ENCODE measurements at regions not wholly inside any gene's neighbourhood (a gene's known extent, or its start where the extent isn't known, plus 50 kb on each side); places are given as distances from the start of the nearest gene placed in this dataset.

GRCh38 chr4:38601916-38602291, 62.1 kb upstream of the KLF3 start:
- Histone ChIP-seq H3K23ac (ENCODE audit: low read depth, low read length) (no peak overlapping the region), H3K14ac (replicated peaks; ENCODE audit: low read depth, low read length) (no peak overlapping the region), H3K56ac (ENCODE audit: extremely low read depth, insufficient read depth, low read length) (no peak overlapping the region), H3K79me1 (ENCODE audit: low read depth in 1 of 2, low read length in 2 of 2) (no peaks in the 10 kb centered on the region), H2AK5ac (ENCODE audit: low read depth, low read length) (no peak overlapping the region), H2AK9ac (replicated peaks; ENCODE audit: low read depth, low read length, poor library complexity) (no peak overlapping the region), H4K20me1 (ENCODE audit: insufficient read depth, low read length) (no peaks in the 10 kb centered on the region), H3K27ac (ENCODE audit: insufficient read depth, low read length) (no peak overlapping the region), H3K18ac (ENCODE audit: low read depth, low read length) (no peak overlapping the region), H3K36me3 (ENCODE audit: control insufficient read depth, insufficient read depth, low read length) (no peaks in the 10 kb centered on the region), H3K9ac (ENCODE audit: low read depth, low read length) (no peak overlapping the region), H2BK120ac (ENCODE audit: low read depth, low read length) (no peak overlapping the region), H2BK5ac (ENCODE audit: low read depth, low read length, poor library complexity, severe bottlenecking) (no peak overlapping the region), H3K4me1 (ENCODE audit: control insufficient read depth, insufficient read depth, low read length) (peaks cover 19% of the 10 kb centered on the region), H3K4me3 (ENCODE audit: insufficient read depth, low read depth, low read length) (no peak overlapping the region), H2AFZ (replicated peaks; ENCODE audit: low read length, poor library complexity) (no peak overlapping the region), H3K9me1 (ENCODE audit: insufficient read depth, low read length) (peaks cover 9% of the 10 kb centered on the region; the same call in 1 of the 2 replicates), H2BK20ac (ENCODE audit: low read depth, low read length) (no peak overlapping the region), H3K9me3 (ENCODE audit: control insufficient read depth, insufficient read depth, low read length) (no peaks in the 10 kb centered on the region), H4K5ac (ENCODE audit: low read depth, low read length) (no peak overlapping the region), H3K27me3 (ENCODE audit: control insufficient read depth, insufficient read depth, low read length) (no peaks in the 10 kb centered on the region), H4K91ac (ENCODE audit: insufficient read depth, low read depth, low read length) (no peak overlapping the region), H3K4ac (ENCODE audit: low read depth, low read length) (no peak overlapping the region), H3K4me2 (ENCODE audit: low read depth, low read length) (no peak overlapping the region), H2BK15ac (ENCODE audit: low read depth, low read length) (no peak overlapping the region), H4K8ac (ENCODE audit: low read depth in 2 of 2, low read length in 2 of 2) (no peak overlapping the region)
- DNase-seq: no peak
- intact Hi-C loops (cut with micrococcal nuclease): loop anchor here (5.0 kb wide), 1 partner anchor 40 kb away; no protein-coding TSS in a partner anchor
- ATAC-seq (ENCODE audit: low read depth): no peak
- in situ Hi-C loops (cut with MboI; ENCODE audit: low sequenced_read_pairs): no loop called here
- TF ChIP-seq, protein P1, sequence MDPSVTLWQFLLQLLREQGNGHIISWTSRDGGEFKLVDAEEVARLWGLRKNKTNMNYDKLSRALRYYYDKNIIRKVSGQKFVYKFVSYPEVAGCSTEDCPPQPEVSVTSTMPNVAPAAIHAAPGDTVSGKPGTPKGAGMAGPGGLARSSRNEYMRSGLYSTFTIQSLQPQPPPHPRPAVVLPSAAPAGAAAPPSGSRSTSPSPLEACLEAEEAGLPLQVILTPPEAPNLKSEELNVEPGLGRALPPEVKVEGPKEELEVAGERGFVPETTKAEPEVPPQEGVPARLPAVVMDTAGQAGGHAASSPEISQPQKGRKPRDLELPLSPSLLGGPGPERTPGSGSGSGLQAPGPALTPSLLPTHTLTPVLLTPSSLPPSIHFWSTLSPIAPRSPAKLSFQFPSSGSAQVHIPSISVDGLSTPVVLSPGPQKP (IDR thresholded peaks at IDR 0.05; ENCODE audit: borderline replicate concordance, low read depth, low read length): no peak
- TF ChIP-seq MXI1 (IDR thresholded peaks at IDR 0.05; ENCODE audit: borderline replicate concordance, low read depth, low read length): no peak
- no peak for TF ChIP-seq POLR2A (IDR thresholded peaks at IDR 0.05; ENCODE audit: low read depth, low read length)
- TF ChIP-seq FOS (IDR thresholded peaks at IDR 0.05; ENCODE audit: low read depth, low read length): no peak
- TF ChIP-seq MAZ (IDR thresholded peaks at IDR 0.05; ENCODE audit: borderline replicate concordance, low read depth, low read length): no peak
- no peak for TF ChIP-seq CEBPB (IDR thresholded peaks at IDR 0.05; ENCODE audit: low read depth, low read length)
- no peak for TF ChIP-seq RAD21 (IDR thresholded peaks at IDR 0.05; ENCODE audit: low read length)
- TF ChIP-seq RCOR1 (IDR thresholded peaks at IDR 0.05; ENCODE audit: insufficient replicate concordance, low read length): no peak
- TF ChIP-seq NFE2L2 (IDR thresholded peaks at IDR 0.05; ENCODE audit: low read depth, low read length): no peak
- no peak for TF ChIP-seq BHLHE40 (IDR thresholded peaks at IDR 0.05; ENCODE audit: low read depth, low read length)
- no peak for TF ChIP-seq CHD1 (IDR thresholded peaks at IDR 0.05; ENCODE audit: low read depth, low read length)
- TF ChIP-seq, protein P2, sequence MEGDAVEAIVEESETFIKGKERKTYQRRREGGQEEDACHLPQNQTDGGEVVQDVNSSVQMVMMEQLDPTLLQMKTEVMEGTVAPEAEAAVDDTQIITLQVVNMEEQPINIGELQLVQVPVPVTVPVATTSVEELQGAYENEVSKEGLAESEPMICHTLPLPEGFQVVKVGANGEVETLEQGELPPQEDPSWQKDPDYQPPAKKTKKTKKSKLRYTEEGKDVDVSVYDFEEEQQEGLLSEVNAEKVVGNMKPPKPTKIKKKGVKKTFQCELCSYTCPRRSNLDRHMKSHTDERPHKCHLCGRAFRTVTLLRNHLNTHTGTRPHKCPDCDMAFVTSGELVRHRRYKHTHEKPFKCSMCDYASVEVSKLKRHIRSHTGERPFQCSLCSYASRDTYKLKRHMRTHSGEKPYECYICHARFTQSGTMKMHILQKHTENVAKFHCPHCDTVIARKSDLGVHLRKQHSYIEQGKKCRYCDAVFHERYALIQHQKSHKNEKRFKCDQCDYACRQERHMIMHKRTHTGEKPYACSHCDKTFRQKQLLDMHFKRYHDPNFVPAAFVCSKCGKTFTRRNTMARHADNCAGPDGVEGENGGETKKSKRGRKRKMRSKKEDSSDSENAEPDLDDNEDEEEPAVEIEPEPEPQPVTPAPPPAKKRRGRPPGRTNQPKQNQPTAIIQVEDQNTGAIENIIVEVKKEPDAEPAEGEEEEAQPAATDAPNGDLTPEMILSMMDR (conservative IDR thresholded peaks at IDR 0.05; ENCODE audit: low read depth, low read length): no peak
- TF ChIP-seq RFX5 (IDR thresholded peaks at IDR 0.05; ENCODE audit: low read depth, low read length): no peak
- no peak for TF ChIP-seq MAFK (IDR thresholded peaks at IDR 0.05; ENCODE audit: low read depth, low read length)
- TF ChIP-seq SMC3 (IDR thresholded peaks at IDR 0.05; ENCODE audit: low read depth, low read length): no peak
- TF ChIP-seq USF2 (IDR thresholded peaks at IDR 0.05; ENCODE audit: low read depth, low read length): no peak
- 67% methylated on average over 3 of the region's 3 CpGs; no CpG with 5 or more reads in 1 of the 2 experiments for WGBS, 2 experiments (ENCODE audit: extremely low coverage in 2 of 2, insufficient read length in 1 of 2)
- ChIA-PET CTCF (no interaction called here), POLR2A (ENCODE audit: unreplicated experiment) (no interaction called here)
- dilution Hi-C loops (cut with HindIII; ENCODE audit: low sequenced_read_pairs, unreplicated experiment): no loop called here
- BruUV-seq (replicated peaks): no TSS peak

Data from IMR-90 (cell line).